Mammary epithelial cell (primary cell): ENCODE measurements at regions not wholly inside any gene's neighbourhood (a gene's known extent, or its start where the extent isn't known, plus 50 kb on each side); places are given as distances from the start of the nearest gene placed in this dataset.

Experiments used
- CTCF ChIP-seq, 2 donors: IDR thresholded peaks in 1 of 2; conservative IDR thresholded peaks in 1 of 2; 2 replicates each; pipeline ENCODE4 v1.5.1; 2011 to 2012; ENCODE audit warnings: inconsistent platforms in 2 of 2, low read length in 2 of 2, mild to moderate bottlenecking in 2 of 2, control low read depth in 1 of 2, low read depth in 1 of 2; ENCODE audit not compliant: insufficient read depth in 1 of 2; ENCODE audit errors: extremely low read depth in 1 of 2
- EZH2 ChIP-seq: IDR thresholded peaks from 2 replicates; pipeline ENCODE4 v1.6.1; 2012; ENCODE audit warnings: low read length, inconsistent platforms, borderline replicate concordance

GRCh38 chr6:133040094-133040802, 200.9 kb upstream of the EYA4 start:
- TF ChIP-seq EZH2 (no peak), CTCF (conservative IDR thresholded peaks at IDR 0.05 in 1 of 2, IDR thresholded peaks at IDR 0.05 in 1 of 2; ENCODE audit: extremely low read depth in 1 of 2, insufficient read depth in 1 of 2, low read depth in 1 of 2, low read length in 2 of 2) (peak; percentile 29 to 64)
